Activated CD4-positive, alpha-beta T cell treated with anti-CD3 and anti-CD28 coated beads for 36 hours (primary cell): ENCODE measurements at regions not wholly inside any gene's neighbourhood (a gene's known extent, or its start where the extent isn't known, plus 50 kb on each side); places are given as distances from the start of the nearest gene placed in this dataset.

Source experiments
- ATAC-seq: fragments of 200-7000 bp; cut with Tn5 transposase; one replicate; pipeline ENCODE4 v1.10.0; 2021; ENCODE audit warnings: mild to moderate bottlenecking, moderate library complexity
- CTCF ChIA-PET: fragments of 350-600 bp; sonication (Branson Sonifier 250); formaldehyde crosslinking; loops from one replicate; lab custom pipeline; 2021; ENCODE audit warnings: antibody characterized with exemption; lab: Charles Lee
- POLR2A ChIA-PET: fragments of 350-600 bp; sonication (Branson Sonifier 250); formaldehyde crosslinking; loops from one replicate; lab custom pipeline; 2021; ENCODE audit warnings: antibody characterized with exemption, inconsistent platforms; lab: Charles Lee
- DNase-seq: peaks from one replicate; pipeline ENCODE4 v3.0.0-alpha.2; 2020
- H3K27ac Mint-ChIP-seq: one replicate; pipeline ENCODE4 v1.8.0; 2021; ENCODE audit warnings: mixed read lengths
- H3K27me3 Mint-ChIP-seq: one replicate; pipeline ENCODE4 v1.8.0; 2021; ENCODE audit warnings: mixed read lengths
- H3K36me3 Mint-ChIP-seq: one replicate; pipeline ENCODE4 v1.8.0; 2021; ENCODE audit warnings: low read depth, mixed read lengths
- H3K4me1 Mint-ChIP-seq: one replicate; pipeline ENCODE4 v1.8.0; 2021; ENCODE audit warnings: mixed read lengths
- H3K4me3 Mint-ChIP-seq: one replicate; pipeline ENCODE4 v1.8.0; 2021; ENCODE audit warnings: mild to moderate bottlenecking, moderate library complexity, mixed read lengths
- H3K9me3 Mint-ChIP-seq: one replicate; pipeline ENCODE4 v1.8.0; 2021; ENCODE audit warnings: low read depth, mixed read lengths
- intact Hi-C, 2 experiments: fragments of 100-400 bp; cut with DNase I in 1 of 2; cut with micrococcal nuclease in 1 of 2; formaldehyde crosslinking; loops; one replicate each; pipeline versions ENCODE4 v1.14.2 to v1.15.1; 2022 to 2024; cut with DNase I, micrococcal nuclease

DNA sequence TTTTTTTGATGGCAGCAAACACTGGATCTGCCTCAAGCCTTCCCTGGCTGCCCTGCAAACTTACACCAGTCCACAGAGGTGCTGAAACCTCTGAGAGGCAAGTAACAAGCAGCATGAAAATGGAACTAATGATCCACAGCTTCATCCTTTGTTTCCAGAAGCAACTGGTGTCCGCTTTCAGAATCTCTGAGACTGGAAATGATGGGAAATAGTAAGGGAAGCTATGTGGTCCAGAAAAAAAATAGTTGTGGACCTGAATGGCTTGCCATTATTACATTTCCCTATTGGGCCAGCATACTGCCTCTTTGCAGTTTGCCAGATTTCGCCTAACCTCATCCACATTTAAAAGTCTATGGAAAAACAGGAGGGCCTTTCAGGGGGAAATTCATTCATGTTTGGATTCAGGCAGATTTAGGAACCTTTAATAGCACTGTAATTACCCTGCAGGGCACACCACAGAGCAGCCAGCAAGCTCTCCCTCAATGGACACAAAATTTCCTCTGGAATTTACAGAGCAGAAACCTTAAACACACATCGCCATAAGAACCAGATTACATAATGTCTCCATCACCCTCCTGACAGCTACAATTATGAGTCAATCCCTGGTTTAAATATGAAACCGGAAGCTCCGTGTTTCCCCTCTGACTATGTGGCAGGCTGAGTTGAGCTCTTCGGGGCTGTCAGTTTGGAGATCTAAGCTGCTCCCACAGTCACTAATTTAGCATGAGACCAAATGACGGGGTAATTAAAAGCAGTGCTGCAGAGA lies 134.4 kb downstream of the TMCO5A start:
- Mint-ChIP-seq H3K4me1 (peaks cover 45% of the 10 kb centered on the region), H3K9me3 (no peaks in the 10 kb centered on the region), H3K27ac (no peak overlapping the region), H3K4me3 (no peak overlapping the region), H3K36me3 (no peaks in the 10 kb centered on the region), H3K27me3 (peaks cover 50% of the 10 kb centered on the region)
- intact Hi-C loops, result loop anchor here in 1 of 2 experiments (10.0 kb wide), 1 partner anchor 616 kb away; no protein-coding TSS in a partner anchor
- DNase-seq, result peak; percentile 59
- POLR2A ChIA-PET, result interaction anchor here (0.6 kb wide), 1 partner anchor 19 kb away, joined by 6 read pairs; no protein-coding TSS in a partner anchor
- peak; percentile 89 for ATAC-seq
- CTCF ChIA-PET, result interaction anchor here (0.8 to 1.9 kb wide), 4 partner anchors 9 to 329 kb away, joined by 3 to 5 read pairs (median 3); no protein-coding TSS in a partner anchor

DNA sequence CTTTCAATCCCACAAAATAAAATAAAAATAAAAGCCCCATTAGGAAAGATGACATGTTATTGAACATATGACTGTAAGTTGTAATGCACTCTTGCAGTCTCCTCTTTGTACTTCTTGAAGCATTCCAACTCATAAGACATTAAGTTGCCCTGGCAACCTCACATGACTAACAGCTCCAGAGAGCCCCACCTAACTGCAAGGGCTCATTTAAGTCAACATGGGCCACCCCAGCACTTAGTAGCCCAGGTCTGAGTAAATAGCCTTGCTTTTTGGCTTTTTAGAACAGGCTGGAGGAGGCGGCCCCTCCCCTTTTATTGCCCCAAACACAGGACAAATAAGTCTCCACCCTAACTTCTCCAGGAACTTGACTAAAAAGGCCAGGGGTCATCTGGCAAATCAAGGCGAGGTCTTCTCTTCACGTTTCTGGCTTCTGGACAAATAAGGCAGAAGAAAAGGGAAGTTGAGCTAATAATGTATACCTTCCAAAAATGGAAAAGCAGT lies 135.1 kb downstream of the TMCO5A start:
- ChIA-PET CTCF (interaction anchor here (0.8 to 1.9 kb wide), 3 partner anchors 12 to 328 kb away, joined by 3 to 5 read pairs (median 3); no protein-coding TSS in a partner anchor), POLR2A (no interaction called here)
- intact Hi-C loops, result loop anchor here (5.0 to 10.0 kb wide), 3 partner anchors 183 to 615 kb away; partner anchors contain the start of gene SPRED1 (in 2 of the 2)
- ATAC-seq, result peak; percentile 47
- peaks cover 45% of the 10 kb centered on the region for H3K4me1 Mint-ChIP-seq
- DNase-seq, result no peak
- H3K27ac Mint-ChIP-seq, result no peak overlapping the region
- peaks cover 55% of the 10 kb centered on the region for H3K27me3 Mint-ChIP-seq
- no peaks in the 10 kb centered on the region for H3K36me3 Mint-ChIP-seq
- H3K9me3 Mint-ChIP-seq, result no peaks in the 10 kb centered on the region
- H3K4me3 Mint-ChIP-seq, result no peak overlapping the region

DNA sequence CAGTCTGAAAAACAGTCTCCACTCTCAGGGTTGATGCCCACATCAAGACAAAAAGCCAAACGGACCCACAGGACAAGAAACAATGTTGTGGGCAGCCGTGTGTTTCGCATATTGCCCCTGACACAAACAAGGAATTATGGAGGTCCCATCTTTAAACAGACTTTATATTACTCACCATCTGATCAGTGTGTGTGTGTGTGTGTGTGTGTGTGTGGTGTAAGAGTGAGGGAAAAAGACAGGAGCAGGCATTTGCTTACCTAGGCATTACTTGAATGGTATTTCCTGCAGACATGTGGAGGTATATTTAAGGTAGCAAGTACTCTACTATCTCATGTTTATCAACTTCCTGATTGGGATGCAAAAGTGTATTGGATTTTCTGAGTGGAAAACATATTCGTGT lies 136.3 kb downstream of the TMCO5A start:
- DNase-seq (no peak), ATAC-seq (no peak)
- H3K36me3 Mint-ChIP-seq, result no peaks in the 10 kb centered on the region
- no peaks in the 10 kb centered on the region for H3K9me3 Mint-ChIP-seq
- H3K4me1 Mint-ChIP-seq, result peaks cover 45% of the 10 kb centered on the region
- POLR2A ChIA-PET, result no interaction called here
- no peak overlapping the region for H3K4me3 Mint-ChIP-seq
- intact Hi-C loops, result loop anchor here (5.0 to 10.0 kb wide), 2 partner anchors 182 to 184 kb away; partner anchors contain the start of gene SPRED1 (in 2 of the 2)
- CTCF ChIA-PET, result no interaction called here
- H3K27me3 Mint-ChIP-seq, result peaks cover 58% of the 10 kb centered on the region
- no peak overlapping the region for H3K27ac Mint-ChIP-seq

DNA sequence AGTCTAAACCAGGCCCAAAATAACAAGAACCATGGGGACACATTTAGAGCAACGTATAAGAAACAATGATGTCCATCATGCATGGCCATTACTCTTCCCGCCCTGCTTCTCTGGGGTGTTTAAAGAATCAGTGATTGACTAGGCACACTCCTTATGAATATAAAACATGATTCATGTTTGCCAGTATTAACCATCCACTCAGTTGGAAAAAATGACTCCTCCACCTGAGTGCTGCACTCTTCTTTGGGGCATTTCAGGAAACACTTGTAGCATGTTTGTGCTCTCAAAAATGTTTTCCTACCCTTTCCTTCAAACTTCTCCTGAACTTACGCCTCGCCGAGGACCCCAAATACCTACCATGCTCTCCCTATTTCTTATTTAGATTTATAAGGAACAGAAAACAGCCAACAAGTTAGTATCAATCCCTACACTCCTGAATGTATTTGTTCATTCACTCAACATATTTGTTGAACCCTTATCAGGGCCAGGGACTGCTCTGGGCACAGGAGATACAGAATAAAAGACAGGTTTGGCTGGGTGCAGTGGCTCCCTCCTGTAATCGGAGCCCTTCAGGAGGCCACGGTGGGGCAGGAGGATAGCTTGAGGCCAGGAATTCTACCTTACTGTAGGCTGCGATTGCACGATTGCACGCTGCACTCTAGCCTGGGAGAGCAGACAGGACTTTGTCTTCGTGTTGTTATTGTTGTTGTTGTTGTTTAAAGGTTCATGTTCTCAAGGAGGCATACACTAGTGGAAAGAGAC lies 137.0 kb downstream of the TMCO5A start:
- Mint-ChIP-seq H3K9me3 (no peaks in the 10 kb centered on the region), H3K4me3 (no peak overlapping the region), H3K27ac (no peak overlapping the region), H3K27me3 (peaks cover 56% of the 10 kb centered on the region), H3K36me3 (no peaks in the 10 kb centered on the region), H3K4me1 (peaks cover 45% of the 10 kb centered on the region)
- ATAC-seq (peak; percentile 18), DNase-seq (peak; percentile 14)
- ChIA-PET CTCF (no interaction called here), POLR2A (no interaction called here)
- intact Hi-C loops, result loop anchor here (5.0 to 10.0 kb wide), 2 partner anchors 181 to 183 kb away; partner anchors contain the start of gene SPRED1 (in 2 of the 2)

DNA sequence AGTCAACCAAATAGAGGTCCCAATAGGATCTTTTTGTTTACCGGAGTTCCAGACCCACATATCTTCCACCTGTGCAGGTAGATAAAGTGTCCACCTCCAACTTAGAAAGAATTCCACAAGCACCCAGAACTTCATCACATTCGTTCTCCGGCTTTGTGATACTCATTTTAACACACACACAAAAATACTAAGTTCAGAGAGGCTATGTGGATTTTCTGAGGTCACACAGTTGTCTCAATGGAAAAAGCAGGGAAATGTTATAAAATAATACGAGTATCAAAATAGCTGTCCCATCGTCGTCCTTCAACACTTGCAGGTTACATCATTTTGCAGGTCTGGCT lies 137.5 kb downstream of the TMCO5A start:
- H3K36me3 Mint-ChIP-seq, result no peaks in the 10 kb centered on the region
- H3K27ac Mint-ChIP-seq, result peak overlapping the region; percentile 73
- CTCF ChIA-PET, result interaction anchor here (0.7 kb wide), 1 partner anchor 12 kb away, joined by 4 read pairs; no protein-coding TSS in a partner anchor
- ATAC-seq (no peak), DNase-seq (no peak)
- intact Hi-C loops, result loop anchor here (5.0 to 10.0 kb wide), 2 partner anchors 180 to 183 kb away; partner anchors contain the start of gene SPRED1 (in 2 of the 2)
- H3K27me3 Mint-ChIP-seq, result peaks cover 56% of the 10 kb centered on the region
- H3K4me1 Mint-ChIP-seq, result peaks cover 45% of the 10 kb centered on the region
- POLR2A ChIA-PET, result no interaction called here
- H3K9me3 Mint-ChIP-seq, result no peaks in the 10 kb centered on the region
- H3K4me3 Mint-ChIP-seq, result peak overlapping the region; percentile 49

DNA sequence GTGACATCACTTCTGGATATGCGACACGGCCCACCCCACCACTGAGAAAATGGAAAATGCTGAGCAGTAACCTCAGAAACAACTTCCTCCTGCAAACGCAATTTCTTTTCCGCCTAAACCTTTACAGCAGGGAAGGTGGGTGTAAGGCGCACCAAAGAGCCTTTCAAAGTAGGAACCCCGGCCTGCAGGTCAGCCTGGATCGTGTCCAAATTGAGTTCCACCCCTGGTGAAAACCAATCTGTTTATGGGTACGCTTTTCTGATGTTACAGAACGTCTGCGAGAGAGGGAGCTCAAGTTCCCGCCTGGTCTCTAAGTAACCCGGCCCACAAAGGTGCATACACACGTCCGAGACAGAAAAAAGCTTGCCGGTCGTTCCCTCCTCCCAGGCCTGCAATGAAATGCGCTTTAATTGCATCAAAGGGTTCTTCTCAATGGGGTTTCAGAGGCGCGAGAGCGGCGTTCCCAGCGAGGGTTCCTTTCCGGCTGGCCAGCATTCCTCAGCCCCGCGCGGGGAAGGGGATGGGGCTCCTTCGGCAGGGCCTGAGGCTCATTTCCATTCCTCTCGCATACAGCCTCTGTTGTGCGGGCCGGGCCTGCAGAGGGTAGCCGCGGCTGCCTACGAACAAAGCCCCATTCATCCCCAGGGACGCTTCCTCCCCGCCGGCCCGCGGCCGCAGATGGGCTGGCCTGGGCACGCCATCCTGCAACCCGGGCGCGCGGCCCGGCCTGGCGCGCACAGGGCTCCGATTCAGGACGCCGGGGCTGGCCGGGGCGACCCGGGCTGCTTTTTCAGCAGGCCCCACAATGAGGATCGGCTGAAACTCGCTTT lies 138.1 kb downstream of the TMCO5A start:
- H3K36me3 Mint-ChIP-seq, result no peaks in the 10 kb centered on the region
- POLR2A ChIA-PET, result no interaction called here

DNA sequence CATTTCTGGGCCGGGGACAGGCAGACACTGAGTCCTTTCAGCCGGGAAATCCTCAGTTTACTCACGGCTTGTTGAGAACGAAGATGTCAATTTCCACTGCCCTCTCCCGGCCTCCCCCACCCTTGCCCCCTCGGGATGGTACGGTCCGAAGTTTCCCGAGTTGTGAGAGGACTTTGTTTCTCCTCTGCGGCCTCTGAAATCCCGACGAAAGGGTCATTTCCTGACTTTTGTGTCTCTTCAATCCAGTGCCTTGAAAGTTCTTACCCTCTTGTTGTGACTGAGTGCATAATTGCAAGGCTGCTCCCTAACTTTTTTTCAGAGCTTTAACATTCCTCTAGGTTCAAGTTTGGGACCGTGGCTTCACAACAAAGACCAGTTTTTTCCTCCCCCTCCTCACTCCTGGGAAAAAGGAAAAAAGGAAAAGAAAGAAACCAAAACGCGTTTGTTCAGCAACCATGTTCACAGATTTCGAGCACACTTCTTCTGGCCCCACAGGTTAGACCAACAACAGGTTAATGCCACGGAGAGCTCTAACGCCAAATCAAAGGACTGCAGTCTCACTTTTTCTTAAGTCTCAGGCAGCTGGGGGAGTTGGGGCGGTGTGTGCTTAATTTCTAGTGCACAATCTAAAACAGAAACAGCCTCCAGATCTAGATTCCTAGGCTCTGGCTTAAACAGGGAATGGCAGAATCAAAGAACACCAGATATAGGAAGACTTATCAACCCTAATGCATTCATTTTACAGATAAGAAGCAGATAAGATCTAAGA lies 138.9 kb downstream of the TMCO5A start:
- intact Hi-C loops, result loop anchor here (5.0 to 10.0 kb wide), 2 partner anchors 179 to 181 kb away; partner anchors contain the start of gene SPRED1 (in 2 of the 2)
- peaks cover 51% of the 10 kb centered on the region for H3K27me3 Mint-ChIP-seq

More for the DNA sequence above, 138.1 kb downstream of the TMCO5A start:
- peak; percentile 53 for DNase-seq
- Mint-ChIP-seq H3K4me3 (peak overlapping the region; percentile 49), H3K27me3 (peaks cover 56% of the 10 kb centered on the region), H3K27ac (peak overlapping the region; percentile 73), H3K4me1 (peaks cover 45% of the 10 kb centered on the region), H3K9me3 (no peaks in the 10 kb centered on the region)
- CTCF ChIA-PET, result interaction anchor here (0.6 to 0.7 kb wide), 2 partner anchors 11 to 58 kb away, joined by 3 to 4 read pairs; no protein-coding TSS in a partner anchor
- intact Hi-C loops, result loop anchor here (5.0 to 10.0 kb wide), 2 partner anchors 180 to 182 kb away; partner anchors contain the start of gene SPRED1 (in 2 of the 2)
- ATAC-seq, result peak; percentile 52

DNA sequence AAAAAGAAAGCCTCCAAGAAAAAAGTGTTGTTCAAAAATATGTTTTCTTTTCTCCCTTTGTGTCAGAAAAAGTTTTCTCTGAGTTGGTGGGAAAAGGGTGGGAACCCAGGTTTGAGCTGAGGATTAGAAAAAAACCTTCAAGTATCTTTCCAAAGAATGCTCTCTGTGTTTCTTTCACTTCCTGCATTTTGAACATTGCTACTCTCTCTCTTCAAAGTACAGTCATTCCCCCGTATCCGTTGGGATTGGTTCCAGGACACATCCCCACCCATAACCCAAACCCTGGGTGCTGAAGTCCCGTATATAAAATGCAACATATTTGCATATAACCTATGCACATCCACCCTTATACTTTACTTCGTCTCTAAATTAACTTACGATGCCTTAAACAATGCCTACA lies 139.6 kb downstream of the TMCO5A start:
- ATAC-seq (no peak), DNase-seq (no peak)
- Mint-ChIP-seq H3K4me3 (no peak overlapping the region), H3K4me1 (peaks cover 37% of the 10 kb centered on the region), H3K36me3 (no peaks in the 10 kb centered on the region), H3K9me3 (no peaks in the 10 kb centered on the region), H3K27ac (no peak overlapping the region), H3K27me3 (peaks cover 49% of the 10 kb centered on the region)
- intact Hi-C loops, result loop anchor here (5.0 to 10.0 kb wide), 2 partner anchors 178 to 181 kb away; partner anchors contain the start of gene SPRED1 (in 2 of the 2)
- ChIA-PET CTCF (no interaction called here), POLR2A (no interaction called here)

More for the DNA sequence above, 138.9 kb downstream of the TMCO5A start:
- H3K4me1 Mint-ChIP-seq, result peaks cover 41% of the 10 kb centered on the region
- H3K9me3 Mint-ChIP-seq, result no peaks in the 10 kb centered on the region
- ChIA-PET CTCF (no interaction called here), POLR2A (no interaction called here)
- peak overlapping the region; percentile 26 for H3K4me3 Mint-ChIP-seq
- no peak for DNase-seq
- H3K36me3 Mint-ChIP-seq, result no peaks in the 10 kb centered on the region
- no peak overlapping the region for H3K27ac Mint-ChIP-seq
- no peak for ATAC-seq

DNA sequence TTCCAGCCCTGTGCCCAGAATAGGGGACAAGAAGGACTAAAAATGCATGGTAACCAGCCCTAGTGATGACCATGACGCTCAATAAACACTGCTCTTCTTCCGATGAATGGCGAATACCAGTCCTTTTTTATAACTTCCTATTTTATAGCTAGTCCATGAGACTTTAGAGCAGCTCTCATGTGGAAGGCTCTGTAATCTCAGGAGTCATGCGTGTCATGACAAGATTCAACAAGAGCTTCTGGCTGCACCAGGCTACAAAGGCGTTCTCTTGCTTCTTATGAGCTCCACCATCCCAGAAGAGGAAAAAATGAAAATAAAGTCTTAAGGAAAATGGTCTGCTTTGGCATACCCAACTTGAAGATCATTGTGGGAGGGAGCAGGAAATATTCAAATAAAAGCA lies 141.0 kb downstream of the TMCO5A start:
- no peak overlapping the region for H3K4me3 Mint-ChIP-seq
- no peaks in the 10 kb centered on the region for H3K9me3 Mint-ChIP-seq
- intact Hi-C loops, result loop anchor here in 1 of 2 experiments (10.0 kb wide), 1 partner anchor 179 kb away; the partner anchor contains the start of gene SPRED1
- peaks cover 27% of the 10 kb centered on the region for H3K4me1 Mint-ChIP-seq
- ATAC-seq (no peak), DNase-seq (no peak)
- POLR2A ChIA-PET, result no interaction called here
- H3K27ac Mint-ChIP-seq, result no peak overlapping the region
- H3K27me3 Mint-ChIP-seq, result peaks cover 38% of the 10 kb centered on the region
- no peaks in the 10 kb centered on the region for H3K36me3 Mint-ChIP-seq
- CTCF ChIA-PET, result interaction anchor here (0.5 to 0.8 kb wide), 2 partner anchors 8 to 589 kb away, joined by 3 read pairs; no protein-coding TSS in a partner anchor

DNA sequence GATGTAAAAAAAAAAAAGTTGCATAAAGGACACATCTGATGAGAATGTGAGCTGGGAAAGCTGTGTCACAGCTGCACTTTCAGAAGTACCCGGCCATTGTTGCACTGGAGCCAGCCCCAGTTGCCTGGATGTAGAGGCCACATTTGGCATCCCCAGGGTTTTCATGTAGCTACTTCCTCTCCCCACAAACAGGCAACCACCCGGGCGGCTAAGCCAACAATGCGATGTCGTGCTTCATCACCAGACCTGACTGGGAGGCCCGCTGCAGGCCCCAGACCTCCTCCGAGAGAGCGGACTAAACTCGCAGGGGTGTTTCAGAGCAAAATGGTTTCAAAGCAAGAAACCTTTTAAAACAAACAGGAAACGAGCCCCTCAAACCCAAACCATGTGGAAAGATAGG lies 142.3 kb downstream of the TMCO5A start:
- ChIA-PET CTCF (interaction anchor here (0.9 to 1.1 kb wide), 2 partner anchors 14 to 41 kb away, joined by 3 to 4 read pairs; no protein-coding TSS in a partner anchor), POLR2A (no interaction called here)
- Mint-ChIP-seq H3K4me1 (peaks cover 14% of the 10 kb centered on the region), H3K4me3 (no peak overlapping the region), H3K27ac (no peak overlapping the region), H3K36me3 (no peaks in the 10 kb centered on the region), H3K9me3 (no peaks in the 10 kb centered on the region), H3K27me3 (peaks cover 27% of the 10 kb centered on the region)
- ATAC-seq (no peak), DNase-seq (no peak)
- intact Hi-C loops, result loop anchor here in 1 of 2 experiments (10.0 kb wide), 1 partner anchor 178 kb away; the partner anchor contains the start of gene SPRED1
